Loucy (cell line): ENCODE measurements at regions not wholly inside any gene's neighbourhood (a gene's known extent, or its start where the extent isn't known, plus 50 kb on each side); places are given as distances from the start of the nearest gene placed in this dataset.

Experiments
- H2AFZ ChIP-seq: fragments of 200-600 bp; sonication (generic); 2 replicates; pipeline ENCODE4 v1.6.0; 2016; ENCODE audit warnings: antibody characterized with exemption, mild to moderate bottlenecking, low read length, moderate library complexity
- H3F3A ChIP-seq: fragments of 200-600 bp; 2 replicates; pipeline ENCODE4 v1.6.0; 2016; ENCODE audit warnings: antibody characterized with exemption, low read depth, mild to moderate bottlenecking
- H3K27me3 ChIP-seq: fragments of 200-600 bp; sonication (generic); 2 replicates; pipeline ENCODE4 v1.6.1; 2014; ENCODE audit warnings: low read length, mild to moderate bottlenecking; ENCODE audit not compliant: insufficient read depth, poor library complexity, severe bottlenecking
- H3K36me3 ChIP-seq: fragments of 200-600 bp; sonication (generic); 2 replicates; pipeline ENCODE4 v1.6.1; 2016; ENCODE audit warnings: low read length; ENCODE audit not compliant: insufficient read depth
- H3K4me1 ChIP-seq: fragments of 200-600 bp; sonication (generic); 2 replicates; pipeline ENCODE4 v1.5.1; 2014; ENCODE audit warnings: low read length, mild to moderate bottlenecking; ENCODE audit not compliant: insufficient read depth, poor library complexity, severe bottlenecking
- H3K4me2 ChIP-seq: fragments of 200-600 bp; sonication (generic); 2 replicates; pipeline ENCODE4 v1.6.0; 2014; ENCODE audit warnings: antibody characterized with exemption, low read length, low read depth, mild to moderate bottlenecking; ENCODE audit not compliant: poor library complexity, severe bottlenecking
- H3K4me3 ChIP-seq: fragments of 200-600 bp; sonication (generic); 2 replicates; pipeline ENCODE4 v1.5.1; 2014; ENCODE audit warnings: low read length, mild to moderate bottlenecking, mixed read lengths; ENCODE audit not compliant: poor library complexity, severe bottlenecking
- H3K79me2 ChIP-seq: fragments of 200-600 bp; sonication (generic); 2 replicates; pipeline ENCODE4 v1.6.1; 2014; ENCODE audit warnings: low read length; ENCODE audit not compliant: insufficient read depth
- H3K9ac ChIP-seq: fragments of 200-600 bp; sonication (generic); 2 replicates; pipeline ENCODE4 v1.6.0; 2014; ENCODE audit warnings: mild to moderate bottlenecking, low read depth, low read length, moderate library complexity; ENCODE audit not compliant: poor library complexity, severe bottlenecking
- H3K9me2 ChIP-seq: fragments of 200-600 bp; sonication (generic); replicated peaks from 2 replicates; pipeline ENCODE4 v1.6.1; 2016; ENCODE audit warnings: low read depth, low read length, mixed read lengths
- H3K9me3 ChIP-seq: fragments of 200-600 bp; sonication (generic); 2 replicates; pipeline ENCODE4 v1.6.1; 2014; ENCODE audit warnings: mild to moderate bottlenecking, antibody characterized with exemption, low read length, low read depth; ENCODE audit not compliant: insufficient read depth
- H4K20me1 ChIP-seq: fragments of 200-600 bp; sonication (generic); 2 replicates; pipeline ENCODE4 v1.6.0; 2014; ENCODE audit warnings: antibody characterized with exemption, low read length, mild to moderate bottlenecking; ENCODE audit not compliant: insufficient read depth, poor library complexity, severe bottlenecking
- CTCF ChIP-seq: fragments of 200-600 bp; sonication (generic); conservative IDR thresholded peaks from 2 replicates; pipeline ENCODE4 v1.5.1; 2014; ENCODE audit warnings: mild to moderate bottlenecking, antibody characterized with exemption, low read length
- EZH2phosphoT487 ChIP-seq: fragments of 200-600 bp; IDR thresholded peaks from 2 replicates; pipeline ENCODE4 v1.6.1; 2018; ENCODE audit warnings: antibody characterized with exemption, mild to moderate bottlenecking, moderate library complexity, borderline replicate concordance

GRCh38 chr9:20065796-20066700 is 277.2 kb upstream of the SLC24A2 start:
- Histone ChIP-seq H3K9ac (peak overlapping the region; percentile 13), H3K9me3 (0 out of 2 replicates have a peak, but pooled peaks cover 3% of the 10 kb centered on the region), H3K4me1 (peaks cover 25% of the 10 kb centered on the region), H3K79me2 (no peaks in the 10 kb centered on the region), H4K20me1 (no peaks in the 10 kb centered on the region), H3K4me2 (peak overlapping the region; percentile 55), H3F3A (no peaks in the 10 kb centered on the region; the same call in 1 of the 2 replicates), H3K4me3 (peak overlapping the region; percentile 38), H3K27me3 (no peaks in the 10 kb centered on the region), H2AFZ (no peak overlapping the region; the same call in 1 of the 2 replicates), H3K9me2 (no peaks in the 10 kb centered on the region), H3K36me3 (no peaks in the 10 kb centered on the region)
- no peak for TF ChIP-seq EZH2phosphoT487
- TF ChIP-seq CTCF, result no peak

GRCh38 chr9:20065046-20065445 is 276.2 kb upstream of the SLC24A2 start:
- Histone ChIP-seq H3K27me3 (no peaks in the 10 kb centered on the region), H3K36me3 (no peaks in the 10 kb centered on the region), H2AFZ (peak overlapping the region; percentile 40), H4K20me1 (no peaks in the 10 kb centered on the region), H3K4me3 (peak overlapping the region; percentile 38), H3K9me2 (no peaks in the 10 kb centered on the region), H3K79me2 (no peaks in the 10 kb centered on the region), H3K4me2 (peak overlapping the region; percentile 55), H3K4me1 (peaks cover 25% of the 10 kb centered on the region), H3K9ac (peak overlapping the region; percentile 13), H3K9me3 (0 out of 2 replicates have a peak, but pooled peaks cover 3% of the 10 kb centered on the region), H3F3A (no peaks in the 10 kb centered on the region; the same call in 1 of the 2 replicates)
- TF ChIP-seq EZH2phosphoT487 (no peak), CTCF (no peak)

GRCh38 chr9:20054734-20055133 is 265.9 kb upstream of the SLC24A2 start:
- no peak overlapping the region for H3K4me3 ChIP-seq
- H3K79me2 ChIP-seq, result no peaks in the 10 kb centered on the region
- no peak overlapping the region for H3K9ac ChIP-seq
- no peaks in the 10 kb centered on the region for H3K9me3 ChIP-seq
- H3K27me3 ChIP-seq, result no peaks in the 10 kb centered on the region
- no peaks in the 10 kb centered on the region for H3K9me2 ChIP-seq
- no peak overlapping the region for H2AFZ ChIP-seq
- no peaks in the 10 kb centered on the region for H3F3A ChIP-seq
- H3K36me3 ChIP-seq, result no peaks in the 10 kb centered on the region
- no peaks in the 10 kb centered on the region for H3K4me1 ChIP-seq
- no peak overlapping the region for H3K4me2 ChIP-seq
- no peak for TF ChIP-seq CTCF
- H4K20me1 ChIP-seq, result no peaks in the 10 kb centered on the region
